GM12874 (cell line): ENCODE measurements at regions not wholly inside any gene's neighbourhood (a gene's known extent, or its start where the extent isn't known, plus 50 kb on each side); places are given as distances from the start of the nearest gene placed in this dataset.

Experiments
- CTCF ChIP-seq: IDR thresholded peaks from 2 replicates; pipeline ENCODE4 v1.5.1; 2011; ENCODE audit warnings: low read depth, mild to moderate bottlenecking, control low read depth, low read length, moderate library complexity; ENCODE audit not compliant: insufficient read depth

GRCh38 chr6:45806172-45806571 is 209.5 kb downstream of the CLIC5 start:
- TF ChIP-seq CTCF = no peak

- no peak for TF ChIP-seq CTCF
Measured at GRCh38 chr6:45803071-45803470, 212.6 kb downstream of the CLIC5 start.

GRCh38 chr6:45801471-45802289 is 214.0 kb downstream of the CLIC5 start:
- TF ChIP-seq CTCF = no peak

DNA sequence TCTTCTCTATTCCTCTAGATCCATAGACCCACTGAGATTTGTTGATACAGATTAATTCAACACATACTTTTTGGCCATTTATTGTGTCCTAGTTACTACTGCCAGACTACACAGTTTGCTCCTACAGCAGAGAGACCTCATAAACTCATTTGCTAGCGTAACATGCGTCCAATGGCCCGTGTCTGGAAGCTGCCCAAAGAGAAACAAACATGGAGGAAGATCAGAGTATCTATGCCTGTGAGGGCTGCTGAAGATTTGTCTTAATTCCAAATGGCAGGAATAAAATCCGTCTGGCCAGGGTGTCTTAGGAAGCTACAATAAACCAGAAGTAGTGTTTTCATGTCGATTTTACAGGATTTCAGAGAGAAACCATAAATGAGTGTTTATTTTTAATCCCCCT is 214.7 kb downstream of the CLIC5 start:
- no peak for TF ChIP-seq CTCF

DNA sequence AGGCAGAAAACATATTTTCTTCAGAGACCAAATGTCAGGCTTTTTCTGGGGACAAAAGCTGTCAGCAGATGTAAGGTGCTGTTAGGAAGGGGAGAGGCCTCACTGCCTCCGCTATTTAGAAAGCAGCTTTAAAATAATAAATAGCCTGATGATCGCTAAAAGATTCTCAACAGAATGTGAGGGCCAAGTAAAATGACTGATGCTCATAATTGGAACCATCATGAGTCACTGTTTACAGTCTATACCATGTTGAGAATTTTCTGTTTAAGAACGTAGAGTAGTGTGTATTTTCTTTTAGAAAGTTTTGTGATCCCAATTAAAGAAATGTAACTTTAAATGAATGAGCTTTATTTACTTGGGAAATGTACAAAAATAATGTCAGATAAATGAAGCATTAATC is 220.0 kb downstream of the CLIC5 start:
- no peak for TF ChIP-seq CTCF

DNA sequence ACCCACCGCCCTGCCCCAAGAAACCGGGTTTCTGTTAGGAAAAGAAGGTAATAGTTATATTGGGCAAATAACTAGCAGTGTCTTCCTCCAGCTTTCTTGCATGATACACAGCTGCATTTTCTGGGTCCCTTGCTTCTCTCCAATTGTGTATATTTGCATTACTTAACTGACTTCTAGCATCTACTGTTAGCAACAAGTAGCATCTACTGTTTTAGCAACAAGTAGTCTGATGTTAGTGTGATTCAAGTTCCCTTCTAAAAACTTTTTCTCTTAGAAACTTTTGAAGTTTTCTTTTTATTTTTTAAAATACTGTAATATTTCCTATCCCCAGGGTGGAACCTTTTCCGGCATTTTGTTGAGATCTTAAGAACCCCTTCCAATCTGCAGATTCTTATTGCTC is 221.2 kb downstream of the CLIC5 start:
- no peak for TF ChIP-seq CTCF

DNA sequence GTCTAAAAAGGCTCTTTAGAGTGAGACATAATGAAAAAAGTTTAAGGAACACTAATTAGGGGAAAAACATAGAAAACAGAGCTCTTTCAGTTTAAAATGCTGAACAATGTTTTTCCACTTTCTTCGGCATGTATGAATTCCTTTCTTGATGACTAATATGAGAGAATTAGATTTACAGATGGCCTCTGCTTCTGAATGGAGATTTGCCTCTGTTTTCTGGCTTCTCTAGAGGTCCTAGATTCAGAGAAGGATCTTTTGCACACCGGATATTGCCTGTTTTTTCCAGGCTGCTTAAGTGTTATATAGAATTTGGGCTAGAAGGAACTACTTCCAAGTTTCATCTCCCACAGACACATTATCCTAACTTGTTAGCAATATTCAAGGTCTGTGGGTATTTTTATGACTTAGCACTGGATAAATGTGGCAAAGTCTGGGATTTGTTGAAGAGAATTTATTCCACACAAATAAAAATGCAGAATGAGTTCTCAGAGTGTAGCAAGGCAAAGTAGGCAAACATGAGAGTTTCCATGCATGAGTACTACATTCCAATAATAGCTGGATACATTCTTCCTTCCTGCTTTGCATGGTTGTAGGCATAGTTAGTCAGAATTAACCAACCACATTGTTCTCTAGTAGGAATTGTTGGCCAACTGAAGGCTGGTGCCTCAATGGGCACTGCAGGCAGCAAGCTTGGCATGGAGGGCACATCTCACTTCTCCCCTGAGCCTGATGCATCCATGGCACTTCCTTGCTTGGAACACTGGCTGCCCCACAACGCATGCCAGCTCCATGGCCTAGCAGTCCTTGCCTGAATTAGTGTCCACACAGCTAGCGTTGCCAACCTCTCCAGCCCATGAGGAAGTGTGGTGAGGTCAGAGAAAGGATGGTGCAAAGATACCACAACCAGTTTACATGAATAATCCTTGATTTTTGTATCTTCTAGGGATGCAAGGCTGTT is 224.2 kb downstream of the CLIC5 start:
- no peak for TF ChIP-seq CTCF
